GM12891 (cell line): ENCODE measurements at regions not wholly inside any gene's neighbourhood (a gene's known extent, or its start where the extent isn't known, plus 50 kb on each side); places are given as distances from the start of the nearest gene placed in this dataset.

Source experiments
- POLR2A ChIP-seq: IDR thresholded peaks from 2 replicates; pipeline ENCODE4 v1.6.1; 2011; ENCODE audit warnings: low read depth, low read length, control low read depth
- POLR2AphosphoS5 ChIP-seq: IDR thresholded peaks from 2 replicates; pipeline ENCODE4 v1.6.1; 2011; ENCODE audit warnings: low read depth, low read length, control low read depth
- POU2F2 ChIP-seq: IDR thresholded peaks from 2 replicates; pipeline ENCODE4 v1.6.1; 2011; ENCODE audit warnings: low read depth, mild to moderate bottlenecking, control low read depth, low read length, moderate library complexity
- SPI1 ChIP-seq: IDR thresholded peaks from 2 replicates; pipeline ENCODE4 v1.6.1; 2011; ENCODE audit warnings: low read depth, low read length, control low read depth
- TAF1 ChIP-seq: IDR thresholded peaks from 2 replicates; pipeline ENCODE4 v1.6.1; 2011; ENCODE audit warnings: low read depth, low read length, control low read depth

GRCh38 chr20:56698297-56698696, 69.2 kb downstream of the TFAP2C start:
- no peak for TF ChIP-seq POLR2AphosphoS5
- TF ChIP-seq POLR2A = no peak
- no peak for TF ChIP-seq TAF1
- no peak for TF ChIP-seq SPI1
- no peak for TF ChIP-seq POU2F2
